ENCODE measurements at regions not wholly inside any gene's neighbourhood (a gene's known extent, or its start where the extent isn't known, plus 50 kb on each side); places are given as distances from the start of the nearest gene placed in this dataset.
A peak's percentile ranks its signal among the peaks of the same experiment; 100 is the strongest.
"Not testable (repeated sequence)": the region's sequence is repeated elsewhere in the genome, so short reads cannot be mapped to it uniquely, and the experiment has no call there.

DNA sequence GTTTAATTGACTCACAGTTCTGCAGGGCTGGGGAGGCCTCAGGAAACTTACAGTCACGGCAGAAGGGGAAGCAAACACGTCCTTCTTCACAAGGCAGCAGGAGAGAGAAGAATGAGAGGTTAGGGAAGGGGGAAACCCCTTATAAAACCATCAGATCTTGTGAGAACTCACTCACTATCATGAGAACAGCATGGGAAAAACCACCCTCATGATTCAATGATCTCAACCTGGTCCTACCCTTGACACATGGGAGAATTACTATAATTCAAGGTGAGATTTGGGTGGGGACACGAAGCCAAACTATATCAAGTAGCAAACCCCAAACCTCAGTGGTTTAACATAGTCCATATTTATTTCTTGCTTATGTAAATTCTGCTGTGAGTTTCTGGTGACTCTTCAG, 252.0 kb upstream of the USP25 start:
- not testable (repeated sequence) for DNase-seq (ENCODE audit: low spot score)

DNA sequence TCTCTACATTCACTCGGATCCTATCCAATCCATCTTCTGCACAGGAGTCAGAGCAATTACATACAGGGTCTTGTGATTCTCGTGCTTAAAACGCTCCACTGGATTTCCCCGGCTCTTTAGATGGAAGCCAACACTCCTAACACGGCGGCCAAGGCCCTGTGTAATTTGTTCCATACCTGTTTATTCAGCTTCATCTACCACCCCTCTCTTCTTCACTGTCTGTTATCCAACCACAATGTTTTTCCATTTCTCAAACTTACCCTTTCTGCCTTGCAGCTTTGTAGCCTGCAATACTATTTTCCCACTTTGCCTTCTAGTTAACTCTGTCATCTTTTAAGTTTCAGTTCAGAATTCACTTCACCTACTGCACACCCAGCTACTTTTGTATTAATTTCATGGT, 249.6 kb upstream of the USP25 start:
- no peak for DNase-seq (ENCODE audit: low spot score)

DNA sequence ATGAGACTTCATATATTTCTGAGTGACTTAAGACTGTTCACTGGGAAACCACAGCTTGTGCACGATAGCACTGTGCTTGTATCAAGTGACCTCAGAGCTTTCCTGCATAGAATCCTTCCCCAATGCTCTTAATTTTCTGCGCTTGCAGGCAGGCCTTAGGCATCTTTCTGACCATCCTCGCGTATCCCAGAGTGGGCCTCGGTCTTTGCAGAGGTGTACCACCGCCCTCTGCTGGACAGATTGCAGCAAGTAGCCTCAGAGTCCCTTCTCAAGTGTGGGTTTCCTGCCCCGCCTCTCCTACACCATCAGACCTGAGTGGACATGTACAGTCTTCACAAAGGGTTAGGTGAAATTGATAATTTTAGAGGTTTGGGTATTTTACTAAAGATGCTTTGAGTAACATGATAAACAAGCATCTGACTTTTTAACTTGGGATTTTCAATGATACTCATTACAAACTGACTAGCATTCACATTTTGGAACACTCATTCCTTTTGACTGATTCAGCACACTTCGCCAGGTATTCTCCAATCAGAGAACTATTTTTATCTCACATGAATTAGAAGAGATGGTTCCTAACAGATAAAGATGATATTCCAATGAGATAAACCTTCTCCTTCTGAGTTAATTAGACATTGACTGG, 246.5 kb upstream of the USP25 start:
- DNase-seq (ENCODE audit: low spot score), result peak; percentile 90

DNA sequence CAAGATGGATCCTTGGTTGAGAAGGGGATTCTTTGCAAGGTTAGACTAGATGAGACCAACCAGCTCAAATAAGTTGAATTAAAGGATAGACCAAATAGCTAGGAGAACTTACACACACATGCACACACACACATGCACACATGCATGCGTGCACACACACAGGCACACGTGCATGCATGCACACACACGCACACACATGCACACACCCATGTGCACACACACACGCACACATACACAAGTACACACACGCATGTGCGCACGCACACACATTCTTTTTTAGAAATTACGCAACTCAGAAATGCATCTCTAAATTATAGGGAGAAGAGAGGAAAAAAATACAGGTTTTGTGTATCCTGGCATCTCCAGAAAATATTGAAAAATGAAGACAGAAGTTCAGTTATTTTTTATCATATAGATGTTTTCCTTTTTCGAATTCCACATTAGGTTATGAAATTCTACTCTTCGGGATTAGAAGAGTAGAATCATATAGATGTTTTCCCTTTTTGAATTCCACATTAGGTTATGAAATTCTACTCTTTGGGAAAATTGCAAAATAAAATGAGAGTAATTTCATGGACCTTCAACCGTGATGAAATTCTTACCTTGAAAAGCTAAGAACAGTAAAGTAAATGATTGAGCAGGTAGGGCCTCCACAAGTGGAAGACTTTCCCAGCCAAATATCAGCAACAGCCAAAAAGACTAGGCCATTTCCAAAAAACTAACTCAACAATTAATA, 243.2 kb upstream of the USP25 start:
- DNase-seq (ENCODE audit: low spot score), result no peak

DNA sequence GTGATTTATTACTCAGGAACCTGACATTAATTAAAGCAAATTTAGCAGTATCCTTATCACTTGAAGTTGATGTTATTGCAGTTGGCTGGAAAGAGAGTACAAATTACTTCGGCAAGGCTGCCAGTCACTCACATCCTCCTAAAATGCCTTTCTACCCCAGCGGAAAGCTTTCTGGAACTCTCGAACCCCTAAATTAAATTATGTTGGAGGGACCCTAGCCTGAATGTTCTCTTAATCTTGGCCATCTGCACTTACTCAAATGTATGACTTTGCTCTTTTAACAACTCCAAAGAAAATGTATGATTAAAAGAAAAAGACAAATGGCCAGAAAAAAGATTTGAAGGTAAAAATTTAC, 242.6 kb upstream of the USP25 start:
- DNase-seq (ENCODE audit: low spot score), result no peak

DNA sequence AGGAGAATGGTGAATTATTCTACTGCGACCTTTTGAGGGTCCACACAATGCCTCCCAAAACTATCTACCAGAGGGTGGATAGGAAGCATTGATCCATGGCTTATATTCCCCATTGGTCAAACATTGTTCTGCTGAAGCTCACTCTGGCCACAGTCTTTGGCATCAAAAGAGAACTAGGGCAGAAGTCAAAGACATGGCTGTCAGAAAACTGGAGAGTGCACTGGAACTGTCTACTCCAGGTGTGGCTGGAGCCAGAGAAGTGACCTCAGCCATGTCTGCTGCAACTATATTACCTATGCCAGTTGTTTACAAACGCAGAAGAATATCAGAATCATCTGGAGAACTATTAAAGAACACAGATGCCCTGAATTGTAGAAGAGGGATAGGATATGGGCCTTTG, 238.7 kb upstream of the USP25 start:
- no peak for DNase-seq (ENCODE audit: low spot score)

DNA sequence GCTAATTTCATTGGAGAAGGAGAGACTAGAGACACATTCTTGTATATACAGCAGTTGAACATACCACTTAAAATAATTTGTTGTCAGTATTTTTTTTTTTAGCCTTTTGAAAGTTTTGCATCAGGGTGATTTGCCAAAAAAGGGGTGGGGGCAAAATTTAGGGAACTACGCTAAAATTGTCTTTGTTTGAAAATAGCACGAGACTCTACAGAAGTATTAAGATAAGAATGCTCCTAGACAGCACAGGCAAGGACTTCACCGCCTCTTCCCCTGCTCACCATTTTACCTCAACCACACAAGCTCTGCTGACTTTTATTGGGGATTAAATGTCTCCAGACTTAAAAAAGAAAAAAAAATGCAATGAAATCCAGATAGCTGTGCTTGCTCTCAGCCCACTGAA, 236.1 kb upstream of the USP25 start:
- DNase-seq (ENCODE audit: low spot score), result no peak

DNA sequence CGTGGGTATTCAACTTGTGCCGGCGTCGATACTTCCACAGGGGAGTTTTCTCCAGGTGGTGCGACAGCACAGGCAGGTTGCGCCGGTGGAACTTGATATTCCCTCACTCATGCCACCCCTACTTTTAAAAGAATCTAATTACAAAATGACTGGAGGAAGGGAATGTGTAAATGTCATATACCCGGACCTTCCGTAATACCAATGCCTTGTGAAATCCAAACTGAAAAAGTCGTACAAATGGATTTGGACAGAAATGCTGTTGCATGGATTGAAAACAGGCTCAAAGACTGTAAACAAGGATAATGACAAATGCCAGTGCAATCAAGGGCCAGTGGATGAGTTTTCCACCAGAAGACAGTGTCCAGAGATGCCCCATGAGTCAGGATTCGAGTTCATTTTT, 235.3 kb upstream of the USP25 start:
- DNase-seq (ENCODE audit: low spot score), result no peak

DNA sequence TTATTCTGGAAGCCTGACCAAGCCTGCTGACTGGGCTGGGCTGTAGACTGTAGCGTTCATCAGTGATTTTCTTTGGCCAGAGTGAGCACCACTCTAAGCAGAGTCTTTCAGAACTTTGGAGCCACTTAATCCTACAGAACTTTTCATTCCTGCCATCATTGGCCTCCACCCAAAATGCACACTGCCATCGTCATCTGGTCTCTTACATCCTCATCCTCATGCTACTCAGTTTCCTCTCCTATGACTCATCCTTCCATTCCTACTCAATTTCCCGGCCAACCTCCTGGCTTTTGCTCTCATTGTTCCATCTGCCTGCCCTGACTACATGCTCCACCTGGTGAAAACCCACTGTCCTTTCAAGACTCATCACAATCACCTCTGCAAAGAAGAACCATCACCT, 233.8 kb upstream of the USP25 start:
- no peak for DNase-seq (ENCODE audit: low spot score)

DNA sequence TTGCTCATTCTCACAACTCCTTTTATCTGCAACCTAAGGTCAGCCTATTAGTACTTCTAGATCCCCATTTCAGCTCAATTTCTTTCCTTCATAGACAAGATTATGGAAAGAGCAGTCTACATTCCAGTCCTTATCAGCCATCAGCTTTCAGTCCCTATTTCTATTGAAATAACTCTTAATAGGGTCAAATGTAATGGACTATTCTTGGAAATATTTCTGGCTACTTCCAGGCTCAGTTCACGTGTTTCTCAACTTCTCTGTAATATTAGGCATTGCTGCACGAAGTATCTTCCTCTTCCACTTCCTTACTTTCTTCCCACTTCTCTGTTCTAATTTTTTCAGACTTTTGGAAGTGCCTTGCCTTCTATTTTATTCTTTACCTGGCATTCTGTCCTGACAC, 232.9 kb upstream of the USP25 start:
- no peak for DNase-seq (ENCODE audit: low spot score)

DNA sequence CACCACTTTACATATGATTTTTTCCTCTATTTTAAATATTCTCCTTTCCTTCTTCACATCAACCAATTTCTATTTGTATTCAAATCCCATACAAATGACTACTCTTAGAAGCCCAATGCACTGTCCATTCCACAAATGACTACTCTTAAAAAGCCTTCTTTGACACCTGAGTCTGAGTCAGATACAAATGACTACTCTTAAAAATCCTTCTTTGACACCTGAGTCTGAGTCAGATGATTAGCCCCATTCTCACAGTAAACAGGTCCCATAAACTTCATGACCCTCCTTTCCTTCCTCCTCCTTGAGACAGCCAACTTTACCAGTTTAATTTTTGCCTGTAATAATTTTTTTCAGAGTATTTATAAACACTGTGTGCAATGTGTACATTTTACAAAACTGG, 231.3 kb upstream of the USP25 start:
- no peak for DNase-seq (ENCODE audit: low spot score)

DNA sequence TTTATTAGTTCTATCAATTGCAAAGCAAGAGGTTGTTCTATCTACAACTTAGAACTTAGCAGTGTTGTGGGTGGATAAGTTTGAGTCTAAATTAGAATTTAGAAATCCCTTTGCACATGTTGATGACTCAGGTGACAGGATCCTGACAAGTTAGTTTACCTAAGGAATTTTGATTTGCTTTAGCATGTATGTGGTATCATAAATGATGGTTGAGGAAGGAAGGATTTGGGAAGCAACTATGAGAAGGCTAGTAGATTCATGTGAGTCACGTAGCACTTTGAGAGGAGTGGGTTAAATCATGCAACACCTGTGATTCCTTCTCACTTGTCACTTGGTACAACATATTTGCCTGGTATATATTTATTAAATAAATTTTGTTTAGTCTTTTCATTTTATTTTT, 223.7 kb upstream of the USP25 start:
- DNase-seq (ENCODE audit: low spot score), result no peak

DNA sequence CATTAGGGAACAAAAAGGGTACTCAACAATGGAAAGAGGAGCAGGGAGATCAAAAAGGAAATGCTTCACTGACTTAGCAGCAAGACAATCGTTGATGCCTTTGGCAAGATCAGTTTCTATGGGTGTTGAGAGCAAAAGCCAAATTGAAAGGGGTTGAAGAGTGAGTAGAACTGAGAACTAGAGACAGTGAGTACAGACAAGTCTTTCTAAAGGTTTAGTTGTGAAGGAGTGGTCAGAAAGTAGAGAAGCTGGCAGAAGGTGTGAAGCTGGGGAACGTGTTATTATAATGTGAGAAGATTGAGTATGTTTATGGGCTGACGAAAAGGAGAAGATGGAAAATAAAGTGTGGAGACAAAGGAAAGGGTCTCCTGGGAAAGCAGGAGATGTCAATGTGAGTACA, 221.2 kb upstream of the USP25 start:
- DNase-seq (ENCODE audit: low spot score), result no peak

DNA sequence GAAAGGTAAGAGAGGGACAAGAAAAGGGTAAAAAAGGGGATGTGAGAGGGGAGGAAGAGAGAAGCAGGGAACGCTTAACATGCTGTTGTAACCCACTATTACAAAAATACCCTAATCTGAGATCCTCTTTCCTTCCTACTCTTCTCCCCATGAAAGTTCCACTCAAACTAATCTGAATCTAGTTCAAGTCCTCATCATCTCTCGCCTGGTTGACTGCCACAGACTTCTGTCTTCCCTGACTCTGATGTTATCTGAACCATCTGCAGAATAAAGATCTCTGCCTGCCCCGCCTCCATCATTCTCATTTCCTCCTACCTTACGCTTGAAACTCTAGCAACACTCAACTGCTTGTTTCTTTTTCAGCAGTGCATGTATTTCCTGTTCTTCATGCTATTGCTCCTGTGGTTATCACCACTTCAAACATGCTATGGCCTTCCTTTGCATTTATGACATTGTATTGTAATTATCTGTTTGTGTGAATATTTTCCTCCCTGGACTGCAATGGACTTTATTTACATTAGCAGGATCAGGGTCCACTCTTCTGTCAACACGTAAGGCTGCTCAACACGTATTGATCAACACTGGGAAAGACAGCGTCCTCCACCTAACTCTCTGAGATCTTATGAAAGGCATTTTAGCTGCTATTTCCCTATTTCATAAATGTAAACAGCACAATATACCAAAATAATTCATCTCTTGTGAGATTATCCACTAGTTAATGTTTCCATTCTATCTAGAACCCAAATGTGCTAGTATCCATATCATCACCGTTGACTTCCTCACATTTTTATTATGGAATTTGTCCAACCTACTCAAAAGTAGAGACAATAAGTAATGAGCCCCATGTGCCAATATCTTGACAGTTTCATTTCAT, 215.5 kb upstream of the USP25 start:
- DNase-seq (ENCODE audit: low spot score), result no peak

DNA sequence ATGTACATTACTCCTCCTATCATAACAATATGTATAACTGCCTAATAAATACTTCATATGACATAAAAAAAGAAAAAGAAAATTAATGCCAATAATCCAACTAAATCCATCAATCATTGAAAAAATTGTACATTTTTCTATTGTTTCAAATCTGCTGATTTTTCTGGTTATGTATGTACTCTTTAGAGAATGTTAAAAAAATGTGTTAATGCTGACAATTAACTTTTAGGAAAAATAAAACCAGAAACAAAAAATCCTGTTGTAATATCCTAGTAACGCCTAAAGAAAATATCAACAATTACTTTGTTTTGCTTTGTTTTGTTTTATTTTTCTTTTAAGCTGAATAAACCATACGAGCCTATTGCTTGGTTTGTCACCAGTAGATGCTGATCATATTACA, 213.9 kb upstream of the USP25 start:
- DNase-seq (ENCODE audit: low spot score), result no peak

DNA sequence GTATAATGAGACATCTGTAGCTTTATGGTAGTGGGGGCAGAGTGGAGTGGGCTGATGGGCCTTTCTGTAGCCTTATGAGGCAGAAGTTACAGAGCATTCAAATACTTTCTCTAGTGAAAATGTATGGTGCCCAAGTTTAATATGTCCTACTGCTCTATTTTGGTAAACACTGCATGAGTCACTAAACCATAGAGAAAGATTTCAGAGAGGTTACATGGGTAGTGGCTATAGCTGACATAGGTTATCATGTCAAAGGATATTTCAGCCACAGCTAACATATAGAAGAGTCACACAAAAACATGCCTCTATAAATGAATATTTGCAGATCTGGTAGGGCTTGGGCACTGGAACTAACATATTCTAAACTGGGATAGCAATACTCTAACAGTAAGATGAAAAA, 212.4 kb upstream of the USP25 start:
- no peak for DNase-seq (ENCODE audit: low spot score)

DNA sequence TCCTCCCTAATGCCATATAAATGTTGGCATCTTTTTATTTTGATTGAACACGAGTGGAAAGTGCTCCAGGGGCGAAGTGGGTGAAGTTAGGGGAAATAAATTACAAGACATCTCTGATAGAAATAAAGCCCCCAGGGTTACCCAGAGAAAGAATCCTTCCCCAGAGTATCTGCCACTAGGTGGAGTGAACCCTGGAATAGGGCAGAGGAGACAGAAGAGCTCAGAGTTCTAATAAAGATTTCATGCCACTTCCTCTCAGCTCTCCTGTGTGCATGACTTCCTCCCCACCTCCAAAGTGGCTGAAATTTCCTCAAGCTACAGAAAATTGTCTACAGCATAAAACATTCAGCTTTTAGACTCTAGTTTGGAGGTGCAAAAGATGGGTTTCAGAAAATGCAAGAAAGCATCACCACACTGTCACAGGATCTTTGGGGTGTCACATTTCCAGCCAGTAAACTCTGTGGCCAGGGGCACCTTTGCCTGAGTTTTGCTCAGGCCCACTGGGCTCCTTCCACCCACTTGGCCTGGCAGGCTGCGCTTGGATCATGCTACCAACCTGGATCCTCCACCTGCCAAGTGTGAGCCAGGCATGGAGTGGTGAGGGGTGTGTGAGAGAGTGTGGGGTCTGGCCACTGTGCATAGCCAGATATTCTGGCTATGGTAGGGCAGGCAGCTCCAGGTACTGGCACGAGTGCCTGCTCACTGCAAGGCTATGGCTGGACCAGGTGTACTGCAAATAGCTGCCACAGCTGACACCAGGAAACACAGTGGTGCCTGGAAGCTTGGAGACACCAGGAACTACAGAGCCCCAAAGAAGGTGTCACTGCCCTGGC, 208.8 kb upstream of the USP25 start:
- no peak for DNase-seq (ENCODE audit: low spot score)

DNA sequence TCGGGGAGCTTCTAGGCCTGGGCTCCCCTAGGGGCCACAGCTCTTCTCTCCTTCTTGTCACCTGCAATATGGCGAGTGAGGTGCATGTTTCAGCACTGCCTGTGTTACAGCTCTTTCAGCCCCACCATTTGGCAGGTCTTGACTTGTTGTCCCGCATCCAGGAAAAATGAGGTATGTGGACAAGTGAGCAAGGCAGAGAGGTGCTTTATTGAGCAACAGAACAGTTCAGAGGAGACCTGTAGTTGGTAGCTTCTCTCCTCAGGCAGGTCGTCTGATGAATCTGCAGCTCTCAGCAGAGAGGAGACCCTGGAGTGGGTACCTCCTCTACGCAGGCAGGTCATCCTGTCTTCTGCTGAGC, 208.2 kb upstream of the USP25 start:
- no peak for DNase-seq (ENCODE audit: low spot score)

DNA sequence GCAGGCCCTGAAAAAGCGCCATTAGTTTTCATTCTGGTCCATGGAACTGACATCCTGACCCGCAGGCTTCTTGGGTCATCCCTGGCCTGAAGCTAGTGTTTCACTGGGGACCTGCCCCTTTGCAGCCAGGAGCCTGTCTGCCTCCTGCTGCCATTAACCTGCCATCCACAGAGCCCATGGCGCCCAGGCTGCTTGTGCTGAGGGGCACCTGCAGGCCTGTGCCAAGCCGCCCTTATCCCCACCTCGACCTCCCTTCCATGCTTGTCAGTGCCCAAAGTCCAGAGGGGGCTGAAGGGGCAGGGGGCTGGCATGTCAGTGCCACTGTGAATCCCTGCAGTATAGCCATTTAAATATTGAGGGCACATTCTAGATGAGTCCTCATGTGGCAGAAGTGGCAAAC, 207.6 kb upstream of the USP25 start:
- DNase-seq (ENCODE audit: low spot score), result no peak

DNA sequence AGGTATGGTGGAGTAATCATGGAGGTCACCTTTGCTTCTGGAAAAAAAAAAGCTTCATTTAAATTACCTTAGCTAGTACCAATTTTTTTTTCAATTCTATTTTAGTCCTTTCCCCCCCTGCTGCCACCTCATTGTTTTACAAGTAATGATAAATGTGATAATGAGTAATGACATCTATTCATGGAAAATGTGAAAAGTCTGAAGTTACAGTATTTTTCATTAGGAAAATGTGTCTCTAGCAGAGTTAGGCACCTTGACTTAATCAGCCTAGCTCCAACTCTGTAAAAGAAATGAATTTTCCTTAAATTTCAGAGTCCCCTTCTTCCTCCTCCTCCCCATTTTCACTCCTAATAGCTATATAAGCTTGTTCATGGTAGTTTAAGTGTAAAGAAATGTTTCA, 204.9 kb upstream of the USP25 start:
- no peak for DNase-seq (ENCODE audit: low spot score)

DNA sequence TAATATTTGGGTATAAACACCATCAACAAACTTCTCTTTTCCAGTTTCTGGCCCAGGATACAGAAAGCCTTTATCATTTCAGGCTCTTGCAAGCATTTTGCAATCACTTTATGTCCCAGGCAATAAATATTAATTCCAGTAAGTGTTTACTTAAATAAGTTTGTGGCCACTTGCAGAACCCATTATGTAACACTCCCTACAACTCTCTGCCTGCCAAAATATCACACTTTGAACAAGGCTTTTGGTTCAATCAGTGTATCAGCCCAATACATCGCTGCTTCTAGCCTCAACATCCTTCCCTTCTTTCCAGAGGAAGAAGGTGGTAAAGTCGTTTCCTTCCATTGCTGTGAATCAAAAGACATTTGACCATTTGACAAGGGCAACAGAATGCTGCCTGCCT, 203.0 kb upstream of the USP25 start:
- DNase-seq (ENCODE audit: low spot score), result no peak

DNA sequence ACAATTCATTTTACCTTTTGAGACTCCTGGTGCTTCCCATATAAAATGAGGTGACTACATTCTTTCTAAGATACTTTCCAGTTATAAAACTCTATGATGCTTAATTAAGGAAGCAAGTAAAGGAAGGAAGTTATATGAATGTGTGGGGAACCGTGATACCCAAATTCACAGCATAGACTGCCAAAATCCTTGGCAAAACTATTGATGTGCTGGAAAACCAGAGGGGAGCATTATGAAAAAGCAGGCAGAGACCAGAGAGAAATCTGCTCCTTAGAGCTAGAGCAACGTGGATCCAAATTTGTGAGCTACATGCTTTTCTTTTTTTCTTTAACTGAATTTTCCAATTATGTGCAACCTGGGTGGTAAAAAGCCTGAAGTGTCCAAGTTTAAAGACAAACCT, 201.4 kb upstream of the USP25 start:
- no peak for DNase-seq (ENCODE audit: low spot score)

DNA sequence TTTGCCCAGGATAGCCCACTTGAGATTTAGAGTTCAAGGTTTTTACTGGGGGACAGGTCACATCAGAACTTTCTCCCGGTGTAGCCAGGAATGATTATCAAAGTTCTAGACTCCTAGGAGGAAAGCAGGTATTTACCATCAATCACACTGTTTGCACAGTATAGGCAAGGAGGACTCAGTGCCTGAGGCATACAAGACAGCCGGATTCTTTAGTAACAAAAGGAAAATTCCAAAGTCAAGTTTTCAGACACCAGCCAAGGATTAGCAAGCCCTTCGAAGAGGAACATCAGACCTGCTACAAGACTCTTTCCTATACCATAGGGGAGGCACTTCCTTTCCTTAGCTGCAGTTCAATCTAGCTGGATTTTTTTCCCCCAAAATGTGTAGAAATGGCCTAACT, 197.8 kb upstream of the USP25 start:
- no peak for DNase-seq (ENCODE audit: low spot score)
